ENCODE measurements at regions not wholly inside any gene's neighbourhood (a gene's known extent, or its start where the extent isn't known, plus 50 kb on each side); places are given as distances from the start of the nearest gene placed in this dataset.

GRCh38 chr4:81651243-81651899 lies 179.7 kb upstream of the RASGEF1B start:
- Mint-ChIP-seq H3K27ac (no peak overlapping the region), H3K9me3 (ENCODE audit: insufficient read depth) (no peaks in the 10 kb centered on the region), H3K4me3 (no peak overlapping the region), H3K4me1 (peaks cover 52% of the 10 kb centered on the region), H3K27me3 (no peaks in the 10 kb centered on the region)
- Histone ChIP-seq H3K36me3 (replicated peaks in 1 of 2; ENCODE audit: control extremely low read depth in 1 of 2, control insufficient read depth in 1 of 2, extremely low read depth in 1 of 2, insufficient read depth in 2 of 2, low read length in 1 of 2) (no peaks in the 10 kb centered on the region), H3K4me1 (ENCODE audit: control insufficient read depth in 2 of 2, insufficient read depth in 2 of 2, low read length in 2 of 2) (peaks cover 26 to 36% of the 10 kb centered on the region in 2 donors), H3K9ac (ENCODE audit: low read length) (no peak overlapping the region), H3K79me2 (ENCODE audit: control insufficient read depth, insufficient read depth, low read length) (no peaks in the 10 kb centered on the region), H2AFZ (ENCODE audit: insufficient read depth, low read depth, low read length, poor library complexity, severe bottlenecking) (no peak overlapping the region), H3K27me3 (replicated peaks in 1 of 4; ENCODE audit: control extremely low read depth in 1 of 4, control insufficient read depth in 3 of 4, insufficient read depth in 4 of 4, low read length in 3 of 4) (no peaks in the 10 kb centered on the region), H3K4me2 (replicated peaks; ENCODE audit: low read depth, low read length, poor library complexity, severe bottlenecking) (peak overlapping the region; percentile 14), H3K27ac (ENCODE audit: low read length in 2 of 2) (no peak overlapping the region), H3K9me3 (ENCODE audit: control extremely low read depth in 1 of 3, control insufficient read depth in 2 of 3, insufficient read depth in 1 of 3, low read length in 2 of 3) (no peaks in the 10 kb centered on the region), H3K4me3 (ENCODE audit: control extremely low read depth in 1 of 5, extremely low read depth in 1 of 5, insufficient read depth in 1 of 5, low read depth in 2 of 5, low read length in 4 of 5) (no peak overlapping the region), H4K20me1 (ENCODE audit: control insufficient read depth, insufficient read depth, low read length, poor library complexity, severe bottlenecking) (no peaks in the 10 kb centered on the region)
- POLR2A ChIA-PET = no interaction called here
- intact Hi-C loops (cut with micrococcal nuclease) = no loop called here
- DNase-seq = no peak
- TF ChIP-seq CTCF (IDR thresholded peaks at IDR 0.05) (no peak), EZH2 (IDR thresholded peaks at IDR 0.05; ENCODE audit: borderline replicate concordance, insufficient read depth, low read depth, low read length, poor library complexity, severe bottlenecking) (no peak)
- WGBS (ENCODE audit: insufficient coverage) = 50% methylated on average over 1 of the region's 1 CpG
- no peak for ATAC-seq (ENCODE audit: low read depth)
- CTCF ChIA-PET = interaction anchor here (1.4 to 2.0 kb wide), 3 partner anchors 10 to 180 kb away, joined by 3 to 8 read pairs (median 4); partner anchors contain the start of gene RASGEF1B

- no peak for DNase-seq
- no peak for ATAC-seq (ENCODE audit: low read depth)
- peak overlapping the region; percentile 14 for H3K4me2 ChIP-seq (replicated peaks; ENCODE audit: low read depth, low read length, poor library complexity, severe bottlenecking)
- ChIA-PET POLR2A (no interaction called here), CTCF (interaction anchor here (1.5 to 2.0 kb wide), 2 partner anchors 160 to 179 kb away, joined by 3 to 8 read pairs; partner anchors contain the start of gene RASGEF1B)
- 86% methylated on average over 1 of the region's 3 CpGs for WGBS (ENCODE audit: insufficient coverage)
- no peaks in the 10 kb centered on the region for H3K27me3 ChIP-seq (replicated peaks in 1 of 4; ENCODE audit: control extremely low read depth in 1 of 4, control insufficient read depth in 3 of 4, insufficient read depth in 4 of 4, low read length in 3 of 4)
- no peaks in the 10 kb centered on the region for H3K27me3 Mint-ChIP-seq
- no peaks in the 10 kb centered on the region for H4K20me1 ChIP-seq (ENCODE audit: control insufficient read depth, insufficient read depth, low read length, poor library complexity, severe bottlenecking)
- no peaks in the 10 kb centered on the region for H3K79me2 ChIP-seq (ENCODE audit: control insufficient read depth, insufficient read depth, low read length)
- H3K4me1 ChIP-seq (ENCODE audit: control insufficient read depth in 2 of 2, insufficient read depth in 2 of 2, low read length in 2 of 2) = peaks cover 26 to 36% of the 10 kb centered on the region in 2 donors
- TF ChIP-seq EZH2 (IDR thresholded peaks at IDR 0.05; ENCODE audit: borderline replicate concordance, insufficient read depth, low read depth, low read length, poor library complexity, severe bottlenecking) (no peak), CTCF (IDR thresholded peaks at IDR 0.05) (no peak)
- no peaks in the 10 kb centered on the region for H3K9me3 ChIP-seq (ENCODE audit: control extremely low read depth in 1 of 3, control insufficient read depth in 2 of 3, insufficient read depth in 1 of 3, low read length in 2 of 3)
- H3K27ac Mint-ChIP-seq = no peak overlapping the region
- H3K9ac ChIP-seq (ENCODE audit: low read length) = no peak overlapping the region
- H3K4me3 Mint-ChIP-seq = no peak overlapping the region
- H3K27ac ChIP-seq (ENCODE audit: low read length in 2 of 2) = no peak overlapping the region
- H3K4me1 Mint-ChIP-seq = peaks cover 52% of the 10 kb centered on the region
- intact Hi-C loops (cut with micrococcal nuclease) = no loop called here
- no peak overlapping the region for H2AFZ ChIP-seq (ENCODE audit: insufficient read depth, low read depth, low read length, poor library complexity, severe bottlenecking)
- no peak overlapping the region for H3K4me3 ChIP-seq (ENCODE audit: control extremely low read depth in 1 of 5, extremely low read depth in 1 of 5, insufficient read depth in 1 of 5, low read depth in 2 of 5, low read length in 4 of 5)
- H3K36me3 ChIP-seq (replicated peaks in 1 of 2; ENCODE audit: control extremely low read depth in 1 of 2, control insufficient read depth in 1 of 2, extremely low read depth in 1 of 2, insufficient read depth in 2 of 2, low read length in 1 of 2) = no peaks in the 10 kb centered on the region
- H3K9me3 Mint-ChIP-seq (ENCODE audit: insufficient read depth) = no peaks in the 10 kb centered on the region
Observed at GRCh38 chr4:81650606-81651242, 179.0 kb upstream of the RASGEF1B start.
